SK-N-MC (cell line): ENCODE measurements at regions not wholly inside any gene's neighbourhood (a gene's known extent, or its start where the extent isn't known, plus 50 kb on each side); places are given as distances from the start of the nearest gene placed in this dataset.
"Not testable (repeated sequence)": the region's sequence is repeated elsewhere in the genome, so short reads cannot be mapped to it uniquely, and the experiment has no call there.

ENCODE experiments used
- DNase-seq: peaks from one replicate; pipeline ENCODE4 v3.0.0-alpha.2; 2011; ENCODE audit warnings: low read depth, low spot score
- H3K27ac ChIP-seq: fragments of 200-600 bp; sonication (generic); 2 replicates; pipeline ENCODE4 v1.5.1; 2016; ENCODE audit warnings: mixed run types
- H3K36me3 ChIP-seq: fragments of 200-600 bp; sonication (generic); 2 replicates; pipeline ENCODE4 v1.6.1; 2017; ENCODE audit warnings: antibody characterized with exemption, low read length, mixed read lengths; ENCODE audit not compliant: insufficient read depth
- H3K4me3 ChIP-seq: fragments of 200-600 bp; sonication (generic); 2 replicates; pipeline ENCODE4 v1.5.1; 2016
- H3K9ac ChIP-seq: fragments of 200-600 bp; sonication (generic); 2 replicates; pipeline ENCODE4 v1.8.0; 2017; ENCODE audit warnings: mixed run types, mixed read lengths; ENCODE audit not compliant: insufficient read length
- H3K9me3 ChIP-seq: fragments of 200-600 bp; sonication (generic); 2 replicates; pipeline ENCODE4 v1.6.1; 2017; ENCODE audit warnings: low read depth, mild to moderate bottlenecking, antibody characterized with exemption, low read length, moderate library complexity, mixed read lengths
- EZH2 ChIP-seq: fragments of 200-600 bp; sonication (generic); IDR thresholded peaks from one replicate; pipeline ENCODE4 v1.6.1; 2017; ENCODE audit warnings: antibody characterized with exemption
- FOXP2 ChIP-seq: optimal IDR thresholded peaks from 2 replicates; pipeline ENCODE3; 2011; ENCODE audit warnings: mild to moderate bottlenecking, moderate library complexity; ENCODE audit not compliant: insufficient read depth; ENCODE audit errors: extremely low read length, control extremely low read depth
- POLR2AphosphoS5 ChIP-seq: IDR thresholded peaks from 2 replicates; pipeline ENCODE4 v1.6.1; 2012; ENCODE audit warnings: mild to moderate bottlenecking, low read depth, low read length, borderline replicate concordance

GRCh38 chr13:31588893-31589292, 150.4 kb upstream of the RXFP2 start:
- DNase-seq: no peak
- Histone ChIP-seq H3K9me3 (no peaks in the 10 kb centered on the region), H3K4me3 (no peak overlapping the region), H3K27ac (no peak overlapping the region), H3K36me3 (no peaks in the 10 kb centered on the region), H3K9ac (no peak overlapping the region)
- TF ChIP-seq POLR2AphosphoS5: no peak
- no peak for TF ChIP-seq FOXP2
- TF ChIP-seq EZH2: no peak

DNA sequence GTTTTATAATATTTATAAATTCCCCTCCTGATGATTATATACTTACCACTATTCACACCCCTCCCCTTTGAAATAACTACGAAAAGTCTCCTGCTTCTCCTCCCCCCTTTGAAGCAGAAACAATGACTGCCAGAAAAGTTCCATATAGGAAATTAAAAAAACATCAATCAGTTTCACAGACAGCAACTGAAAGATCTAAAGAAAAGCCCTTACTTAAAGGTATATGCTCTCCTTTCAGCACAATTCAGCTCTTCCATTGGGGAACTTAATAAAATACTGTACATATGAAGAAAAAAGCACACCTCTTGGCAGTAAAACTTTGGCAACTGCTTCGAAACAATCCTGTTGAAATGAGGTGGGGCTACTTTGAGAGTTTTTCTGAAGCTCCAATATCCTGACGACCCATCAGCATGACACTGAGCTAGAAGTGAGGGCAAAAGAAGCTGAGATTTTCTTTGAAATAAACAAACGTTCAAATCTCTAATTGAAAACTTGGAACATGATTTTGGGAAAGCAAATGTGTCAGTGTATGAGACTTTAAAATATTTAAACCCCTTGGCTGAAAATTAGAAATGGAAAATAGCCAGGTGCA, 147.6 kb upstream of the RXFP2 start:
- no peak overlapping the region for H3K27ac ChIP-seq
- no peaks in the 10 kb centered on the region for H3K9me3 ChIP-seq
- DNase-seq: no peak
- no peak overlapping the region for H3K9ac ChIP-seq
- no peak for TF ChIP-seq POLR2AphosphoS5
- TF ChIP-seq EZH2: no peak
- no peak for TF ChIP-seq FOXP2
- no peak overlapping the region for H3K4me3 ChIP-seq
- no peaks in the 10 kb centered on the region for H3K36me3 ChIP-seq

DNA sequence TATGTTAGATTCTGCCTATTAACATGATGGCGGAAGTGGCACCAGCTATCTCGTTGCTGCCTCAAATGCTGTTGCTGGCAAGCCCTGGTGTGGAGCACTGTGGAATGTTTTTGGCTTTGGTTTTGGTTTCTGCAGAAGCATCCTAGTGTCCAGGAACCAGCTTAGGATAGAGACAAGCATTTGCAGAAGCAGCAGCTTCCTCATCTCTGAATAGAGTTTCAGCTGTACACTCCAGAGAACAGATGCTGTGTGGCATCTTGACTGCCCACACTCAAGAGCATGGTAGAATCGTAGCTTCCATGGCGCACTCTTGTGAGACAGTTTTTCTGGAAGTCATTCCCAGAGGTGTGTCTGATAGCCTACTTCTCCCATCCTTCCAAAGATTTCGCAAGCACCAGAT, 145.3 kb upstream of the RXFP2 start:
- peak overlapping the region; percentile 86; the same call in 1 of the 2 replicates for H3K27ac ChIP-seq
- no peak overlapping the region for H3K4me3 ChIP-seq
- H3K9ac ChIP-seq: no peak overlapping the region
- H3K9me3 ChIP-seq: no peaks in the 10 kb centered on the region
- no peaks in the 10 kb centered on the region for H3K36me3 ChIP-seq
- DNase-seq: no peak
- TF ChIP-seq FOXP2 (no peak), POLR2AphosphoS5 (no peak), EZH2 (no peak)

GRCh38 chr13:31595563-31595962, 143.8 kb upstream of the RXFP2 start:
- DNase-seq: peak; percentile 83
- TF ChIP-seq POLR2AphosphoS5: no peak
- no peak for TF ChIP-seq EZH2
- TF ChIP-seq FOXP2: peak; percentile 58
- H3K27ac ChIP-seq: peak overlapping the region; percentile 86
- no peaks in the 10 kb centered on the region for H3K9me3 ChIP-seq
- H3K4me3 ChIP-seq: peak overlapping the region; percentile 50
- no peaks in the 10 kb centered on the region for H3K36me3 ChIP-seq
- H3K9ac ChIP-seq: no peak overlapping the region

DNA sequence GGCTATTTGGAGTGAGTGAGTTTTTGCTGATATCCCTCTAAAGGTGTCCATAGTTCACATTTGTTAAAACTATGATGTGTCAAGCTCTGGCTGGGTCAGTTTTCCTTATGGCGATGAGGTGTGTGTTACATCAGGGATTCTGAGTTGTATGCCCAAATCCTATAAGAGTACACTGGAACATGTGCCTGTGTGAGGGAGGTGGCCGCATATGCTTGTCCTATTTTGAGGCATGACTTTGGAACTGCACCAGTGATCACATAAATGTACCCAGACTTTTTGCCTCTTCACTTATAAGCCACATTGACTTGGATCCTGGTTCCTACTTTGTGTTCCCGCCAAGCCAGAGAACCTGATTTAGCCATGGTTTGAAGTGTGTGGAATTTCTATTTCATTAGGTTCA, 140.3 kb upstream of the RXFP2 start:
- H3K36me3 ChIP-seq: no peaks in the 10 kb centered on the region

DNA sequence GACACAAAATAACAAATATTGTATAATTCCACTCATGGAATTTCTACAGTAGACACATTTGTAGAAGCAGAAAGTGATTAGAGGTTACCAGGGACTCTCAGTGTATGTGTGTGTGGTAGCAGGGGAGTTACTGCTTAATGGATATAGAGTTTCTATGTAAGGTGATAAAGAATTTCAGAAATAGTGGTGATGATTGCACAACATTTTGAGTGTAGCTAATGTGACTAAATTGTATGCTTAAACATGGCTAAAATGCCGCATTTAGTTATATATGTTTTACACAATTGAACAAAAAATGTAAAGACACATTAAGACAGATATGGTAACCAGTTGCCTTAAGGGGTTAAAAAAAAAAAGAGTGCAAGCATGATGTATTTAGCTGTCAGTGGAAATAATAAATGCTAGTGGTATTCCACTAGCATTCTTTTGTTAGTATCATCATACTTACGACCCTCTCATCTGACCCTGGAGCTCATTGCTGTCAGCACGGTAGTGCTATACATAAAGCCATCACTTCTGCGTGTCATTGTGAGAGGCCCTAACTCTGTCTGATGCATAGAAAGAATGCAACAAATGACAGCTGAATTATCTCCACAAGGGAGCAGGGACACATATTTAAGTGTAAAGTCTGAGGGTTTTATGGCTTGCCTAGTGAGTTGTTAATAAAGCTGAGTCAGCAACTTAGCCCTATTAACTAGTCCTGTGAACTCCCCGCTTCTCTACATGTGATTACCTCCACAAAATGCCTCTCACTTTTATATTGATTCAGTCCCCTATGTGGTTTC, 134.1 kb upstream of the RXFP2 start:
- no peak overlapping the region for H3K9ac ChIP-seq
- TF ChIP-seq EZH2 (no peak), POLR2AphosphoS5 (peak; percentile 32; the same call in 1 of the 2 replicates), FOXP2 (no peak)
- peak overlapping the region; percentile 79 for H3K27ac ChIP-seq
- peak overlapping the region; percentile 50 for H3K4me3 ChIP-seq
- H3K9me3 ChIP-seq: no peaks in the 10 kb centered on the region
- DNase-seq: peak; percentile 52
- H3K36me3 ChIP-seq: no peaks in the 10 kb centered on the region

More for the DNA sequence above, 140.3 kb upstream of the RXFP2 start:
- no peak overlapping the region for H3K27ac ChIP-seq
- no peak overlapping the region for H3K4me3 ChIP-seq
- no peaks in the 10 kb centered on the region for H3K9me3 ChIP-seq
- no peak for DNase-seq
- H3K9ac ChIP-seq: no peak overlapping the region
- TF ChIP-seq EZH2 (no peak), FOXP2 (no peak), POLR2AphosphoS5 (no peak)

GRCh38 chr13:31607531-31607930, 131.8 kb upstream of the RXFP2 start:
- H3K36me3 ChIP-seq, H3K9ac ChIP-seq, H3K27ac ChIP-seq, DNase-seq, H3K9me3 ChIP-seq, H3K4me3 ChIP-seq: not testable (repeated sequence)

DNA sequence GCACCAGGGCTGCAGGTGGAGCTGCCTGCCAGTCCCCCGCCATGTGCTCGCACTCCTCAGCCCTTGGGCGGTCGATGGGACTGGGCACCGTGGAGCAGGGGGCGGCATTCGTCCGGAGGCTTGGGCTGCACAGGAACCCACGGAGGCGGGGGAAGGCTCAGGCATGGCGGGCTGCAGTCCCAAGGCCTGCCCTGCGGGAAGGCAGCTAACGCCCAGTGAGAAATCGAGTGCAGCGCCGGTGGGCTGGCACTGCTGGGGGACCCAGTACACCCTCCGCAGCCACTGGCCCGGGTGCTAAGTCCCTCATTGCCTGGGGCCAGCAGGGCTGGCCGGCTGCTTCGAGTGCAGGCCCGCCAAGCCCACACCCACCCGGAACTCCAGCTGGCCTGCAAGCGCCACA, 130.5 kb upstream of the RXFP2 start:
- H3K9ac ChIP-seq, H3K27ac ChIP-seq, H3K4me3 ChIP-seq, H3K36me3 ChIP-seq, DNase-seq, H3K9me3 ChIP-seq: not testable (repeated sequence)
